Transverse colon (tissue), 4 donors: ENCODE measurements at regions not wholly inside any gene's neighbourhood (a gene's known extent, or its start where the extent isn't known, plus 50 kb on each side); places are given as distances from the start of the nearest gene placed in this dataset.

Experiments
- DNase-seq: peaks from one replicate; pipeline ENCODE4 v3.0.0-alpha.2; 2019
- H3K27ac ChIP-seq, 4 donors: fragments of 200-600 bp; sonication (generic); 2 replicates each; pipeline ENCODE4 v1.5.1; 2016 to 2018; ENCODE audit warnings: inconsistent platforms in 4 of 4
- H3K27me3 ChIP-seq: fragments of 200-600 bp; sonication (generic); 2 replicates; pipeline ENCODE4 v1.5.1; 2017; ENCODE audit warnings: inconsistent platforms
- H3K36me3 ChIP-seq, 4 donors: fragments of 200-600 bp; sonication (generic); 2 replicates each; pipeline ENCODE4 v1.5.1; 2017 to 2019; ENCODE audit warnings: inconsistent platforms in 4 of 4
- H3K4me1 ChIP-seq, 4 donors: fragments of 200-600 bp; sonication (generic); 2 replicates each; pipeline ENCODE4 v1.5.1; 2017 to 2020; ENCODE audit warnings: inconsistent platforms in 4 of 4
- H3K4me3 ChIP-seq, 4 donors: fragments of 200-600 bp; sonication (generic); 1 replicate in 1 of 4; 2 replicates in 3 of 4; pipeline versions ENCODE4 v1.5.1 to v1.6.1; 2017 to 2019; ENCODE audit warnings: inconsistent platforms in 4 of 4
- H3K9me3 ChIP-seq, 2 donors: fragments of 200-600 bp; sonication (generic); 2 replicates each; pipeline ENCODE4 v1.5.1; 2017 to 2019; ENCODE audit warnings: inconsistent platforms in 2 of 2
- CTCF ChIP-seq, 5 experiments: fragments of 200-600 bp in 3 of 5; fragments of 450-650 bp in 2 of 5; sonication (generic) in 3 of 5; IDR thresholded peaks; 1 replicate in 2 of 5; 2 replicates in 3 of 5; pipeline ENCODE4 v1.5.1; 2016 to 2017; ENCODE audit warnings: antibody characterized with exemption in 5 of 5, inconsistent platforms in 3 of 5, mild to moderate bottlenecking in 2 of 5, moderate library complexity in 1 of 5
- EP300 ChIP-seq: sonication (generic); formaldehyde crosslinking; IDR thresholded peaks from one replicate; pipeline ENCODE4 v1.6.1; 2017; ENCODE audit warnings: antibody characterized with exemption, low read depth
- POLR2A ChIP-seq: fragments of 450-650 bp; IDR thresholded peaks from one replicate; pipeline ENCODE4 v1.6.1; 2016; ENCODE audit warnings: antibody characterized with exemption, mild to moderate bottlenecking, moderate library complexity
- POLR2AphosphoS5 ChIP-seq, 3 donors: sonication (generic); formaldehyde crosslinking; IDR thresholded peaks; one replicate each; pipeline ENCODE4 v1.6.1; 2016; ENCODE audit warnings: antibody characterized with exemption in 3 of 3
- WGBS, 2 donors: methylation state at CpG; one replicate each; pipeline ENCODE4 v1.1.5; 2018; ENCODE audit warnings: low coverage in 1 of 2; 5-methylcytosine and 5-hydroxymethylcytosine counted together
- in situ Hi-C, 4 donors: fragments of 200-750 bp; cut with MboI; loops; one replicate each; pipeline versions ENCODE4 v1.15.0 to v1.15.1; 2017; ENCODE audit warnings: low sequenced_read_pairs in 3 of 4, low pct_ligation_motif_present in 1 of 4, low pct_unique_long_range_greater_than_20kb in 1 of 4
- intact Hi-C: fragments of 100-400 bp; cut with DNase I; formaldehyde crosslinking; loops from one replicate; pipeline ENCODE4 v1.15.1; 2023; ENCODE audit warnings: low total_unique reads

- Histone ChIP-seq H3K36me3 (no peaks in the 10 kb centered on the region), H3K4me3 (no peak overlapping the region), H3K4me1 (no peaks in the 10 kb centered on the region), H3K9me3 (no peaks in the 10 kb centered on the region), H3K27me3 (no peaks in the 10 kb centered on the region), H3K27ac (no peak overlapping the region)
- DNase-seq = no peak
- intact Hi-C loops = no loop called here
- 95 to 96% methylated on average over 4 of the region's 4 CpGs for WGBS, 2 donors
- TF ChIP-seq POLR2AphosphoS5 (IDR thresholded peaks at IDR 0.05) (no peak), CTCF (IDR thresholded peaks at IDR 0.05) (no peak), POLR2A (no peak), EP300 (no peak)
- in situ Hi-C loops = no loop called here
Measured at GRCh38 chr6:88378639-88379038, 212.5 kb upstream of the CNR1 start.

GRCh38 chr6:88377976-88378568 lies 211.9 kb upstream of the CNR1 start:
- Histone ChIP-seq H3K27ac (no peak overlapping the region), H3K9me3 (no peaks in the 10 kb centered on the region), H3K27me3 (no peaks in the 10 kb centered on the region), H3K4me1 (no peaks in the 10 kb centered on the region), H3K4me3 (no peak overlapping the region), H3K36me3 (no peaks in the 10 kb centered on the region)
- WGBS, 2 donors = 89 to 94% methylated on average over 7 to 8 of the region's 8 CpGs
- intact Hi-C loops (no loop called here), in situ Hi-C loops (no loop called here)
- TF ChIP-seq POLR2A = no peak
- TF ChIP-seq EP300 = no peak
- TF ChIP-seq CTCF (IDR thresholded peaks at IDR 0.05) = no peak
- no peak for TF ChIP-seq POLR2AphosphoS5 (IDR thresholded peaks at IDR 0.05)
- no peak for DNase-seq

GRCh38 chr6:88376768-88377387 lies 210.7 kb upstream of the CNR1 start:
- in situ Hi-C loops (no loop called here), intact Hi-C loops (no loop called here)
- no peak for DNase-seq
- H3K4me1 ChIP-seq = no peaks in the 10 kb centered on the region
- no peak overlapping the region for H3K4me3 ChIP-seq
- no peaks in the 10 kb centered on the region for H3K9me3 ChIP-seq
- H3K27me3 ChIP-seq = no peaks in the 10 kb centered on the region
- no peak overlapping the region for H3K27ac ChIP-seq
- WGBS, 2 donors = 44 to 47% methylated on average over 2 of the region's 2 CpGs
- no peaks in the 10 kb centered on the region for H3K36me3 ChIP-seq
- no peak for TF ChIP-seq POLR2AphosphoS5 (IDR thresholded peaks at IDR 0.05)
- no peak for TF ChIP-seq EP300
- TF ChIP-seq CTCF (IDR thresholded peaks at IDR 0.05) = no peak
- no peak for TF ChIP-seq POLR2A

- in situ Hi-C loops = no loop called here
- Histone ChIP-seq H3K4me1 (no peaks in the 10 kb centered on the region), H3K27ac (no peak overlapping the region), H3K4me3 (no peak overlapping the region), H3K27me3 (no peaks in the 10 kb centered on the region), H3K36me3 (no peaks in the 10 kb centered on the region), H3K9me3 (no peaks in the 10 kb centered on the region)
- intact Hi-C loops = no loop called here
- TF ChIP-seq POLR2AphosphoS5 (IDR thresholded peaks at IDR 0.05) = no peak
- no peak for TF ChIP-seq POLR2A
- TF ChIP-seq EP300 = no peak
- TF ChIP-seq CTCF (IDR thresholded peaks at IDR 0.05) = no peak
- WGBS, 2 donors = 44 to 45% methylated on average over 2 of the region's 2 CpGs
- no peak for DNase-seq
Measured at GRCh38 chr6:88376197-88376596, 210.1 kb upstream of the CNR1 start.
